GM12878 (cell line): ENCODE measurements at regions not wholly inside any gene's neighbourhood (a gene's known extent, or its start where the extent isn't known, plus 50 kb on each side); places are given as distances from the start of the nearest gene placed in this dataset.

ENCODE experiments used
- ATAC-seq: fragments of 200-7000 bp; cut with Tn5 transposase; 3 replicates; pipeline ENCODE4 v1.9.1; 2020; ENCODE audit warnings: mild to moderate bottlenecking, moderate library complexity
- BruUV-seq: library from RNA; stranded (reverse); fragments of 400-500 nt; replicated peaks from 2 replicates; lab custom pipeline; 2021; lab: Mats Ljungman, UMichigan
- CTCF ChIA-PET: fragments of 300-600 bp; sonication (Branson Sonifier 250); formaldehyde crosslinking; extraction: SDS; loops from one replicate; lab custom pipeline; 2021; ENCODE audit warnings: inconsistent platforms; lab: Yijun Ruan, JAX
- POLR2A ChIA-PET: fragments of 350-600 bp; formaldehyde crosslinking; extraction: SDS; loops from one replicate; lab custom pipeline; 2021; ENCODE audit warnings: inconsistent platforms; lab: Charles Lee
- RAD21 ChIA-PET: fragments of 300-600 bp; sonication (Branson Sonifier 250); formaldehyde crosslinking; loops from one replicate; lab custom pipeline; 2023; ENCODE audit warnings: antibody characterized with exemption; ENCODE audit not compliant: unreplicated experiment; lab: Charles Lee
- SMC1A ChIA-PET: fragments of 300-600 bp; sonication (Branson Sonifier 250); formaldehyde crosslinking; loops from one replicate; lab custom pipeline; 2023; ENCODE audit not compliant: unreplicated experiment, uncharacterized antibody; lab: Charles Lee
- DNase-seq: peaks from one replicate; pipeline ENCODE4 v3.0.0-alpha.2; 2011; ENCODE audit warnings: low read depth, low spot score
- FAIRE-seq: peaks from 3 replicates; lab custom pipeline; 2011; peaks lifted over from hg19 to GRCh38; lab: Jason Lieb, UNC
- H2AFZ ChIP-seq: 2 replicates; pipeline ENCODE4 v1.6.0; 2011; ENCODE audit warnings: low read depth, low read length, control low read depth; ENCODE audit not compliant: control insufficient read depth
- H3K27ac ChIP-seq: 2 replicates; pipeline ENCODE4 v1.5.1; 2011; ENCODE audit warnings: control low read depth; ENCODE audit not compliant: control insufficient read depth, insufficient read depth
- H3K27me3 ChIP-seq, 2 experiments: replicated peaks in 1 of 2; 2 replicates each; pipeline versions ENCODE4 v1.6.0 to v1.6.1; 2011; ENCODE audit warnings: low read length in 1 of 2; ENCODE audit not compliant: control insufficient read depth in 2 of 2, insufficient read depth in 2 of 2
- H3K36me3 ChIP-seq, 2 experiments: 2 replicates each; pipeline ENCODE4 v1.5.1; 2011; ENCODE audit warnings: low read length in 1 of 2; ENCODE audit not compliant: control insufficient read depth in 2 of 2, insufficient read depth in 2 of 2
- H3K4me1 ChIP-seq: 2 replicates; pipeline ENCODE4 v1.6.1; 2011; ENCODE audit warnings: mild to moderate bottlenecking, low read length, moderate library complexity, mixed read lengths; ENCODE audit not compliant: control insufficient read depth, insufficient read depth
- H3K4me2 ChIP-seq: 2 replicates; pipeline ENCODE4 v1.6.0; 2011; ENCODE audit warnings: control low read depth; ENCODE audit not compliant: control insufficient read depth, insufficient read depth
- H3K4me3 ChIP-seq: fragments of 200-600 bp; sonication (generic); 2 replicates; pipeline ENCODE4 v1.5.1; 2016
- H3K79me2 ChIP-seq: 2 replicates; pipeline ENCODE4 v1.6.0; 2011; ENCODE audit warnings: low read length; ENCODE audit not compliant: control insufficient read depth, insufficient read depth
- H3K9ac ChIP-seq: 2 replicates; pipeline ENCODE4 v1.8.0; 2011; ENCODE audit warnings: low read length, control low read depth, mixed read lengths; ENCODE audit not compliant: control insufficient read depth, insufficient read depth
- H3K9me3 ChIP-seq: replicated peaks from 3 replicates; pipeline ENCODE4 v1.5.1; 2011; ENCODE audit warnings: mild to moderate bottlenecking, low read length; ENCODE audit not compliant: control insufficient read depth, insufficient read depth
- H4K20me1 ChIP-seq: 2 replicates; pipeline ENCODE4 v1.6.0; 2011; ENCODE audit not compliant: control insufficient read depth, insufficient read depth
- ATF7 ChIP-seq: fragments of 450-650 bp; IDR thresholded peaks from 2 replicates; pipeline ENCODE4 v1.6.1; 2016; ENCODE audit warnings: low read depth, mild to moderate bottlenecking
- DPF2 ChIP-seq: fragments of 450-650 bp; IDR thresholded peaks from 2 replicates; pipeline ENCODE4 v1.6.1; 2017; ENCODE audit warnings: mild to moderate bottlenecking
- EZH2 ChIP-seq: IDR thresholded peaks from 2 replicates; pipeline ENCODE4 v1.6.1; 2012; ENCODE audit warnings: low read depth, mild to moderate bottlenecking, control low read depth, inconsistent platforms, low read length, borderline replicate concordance; ENCODE audit not compliant: control insufficient read depth
- HCFC1 ChIP-seq: fragments of 150-350 bp; IDR thresholded peaks from 2 replicates; pipeline ENCODE4 v1.6.1; 2014; ENCODE audit warnings: low read length
- LARP7 ChIP-seq: fragments of 450-650 bp; IDR thresholded peaks from 2 replicates; pipeline ENCODE4 v1.6.1; 2017; ENCODE audit warnings: mild to moderate bottlenecking
- NBN ChIP-seq: fragments of 450-650 bp; IDR thresholded peaks from 2 replicates; pipeline ENCODE4 v1.6.1; 2016
- NFYA ChIP-seq: IDR thresholded peaks from 2 replicates; pipeline ENCODE4 v1.6.1; 2011; ENCODE audit warnings: low read depth, mild to moderate bottlenecking, low read length, improper control_type of control experiment, borderline replicate concordance
- NR2F1 ChIP-seq: fragments of 450-650 bp; conservative IDR thresholded peaks from 2 replicates; pipeline ENCODE4 v1.6.1; 2017; ENCODE audit warnings: mild to moderate bottlenecking
- PAX5 ChIP-seq: IDR thresholded peaks from 2 replicates; pipeline ENCODE4 v1.6.1; 2011; ENCODE audit warnings: low read depth, low read length, borderline replicate concordance
- POLR2A ChIP-seq: IDR thresholded peaks from 2 replicates; pipeline ENCODE4 v1.6.1; 2011; ENCODE audit warnings: low read depth, mild to moderate bottlenecking, low read length
- RFX5 ChIP-seq: IDR thresholded peaks from 2 replicates; pipeline ENCODE4 v1.6.1; 2011; ENCODE audit warnings: low read depth, low read length, improper control_type of control experiment
- SUPT20H ChIP-seq: IDR thresholded peaks from 2 replicates; pipeline ENCODE4 v1.6.1; 2011; ENCODE audit warnings: low read depth, mild to moderate bottlenecking, low read length, moderate library complexity, borderline replicate concordance; ENCODE audit not compliant: control insufficient read depth
- WGBS: methylation state at CpG from one replicate; pipeline ENCODE4 v1.1.6; 2016; ENCODE audit warnings: low lambda C conversion rate; ENCODE audit not compliant: insufficient replicate concordance, insufficient coverage; ENCODE audit errors: missing lambda C conversion rate; 5-methylcytosine and 5-hydroxymethylcytosine counted together
- in situ Hi-C: fragments of 300-500 bp; cut with MboI; formaldehyde crosslinking; loops from 9 replicates; pipeline ENCODE4 v1.14.3; 2018; ENCODE audit warnings: mixed read lengths
- intact Hi-C: fragments of 100-400 bp; cut with micrococcal nuclease; formaldehyde crosslinking; loops from one replicate; pipeline ENCODE4 v1.14.2; 2022; ENCODE audit not compliant: unreplicated experiment
- TF ChIP-seq, protein P1 (sequence below): IDR thresholded peaks from 2 replicates; pipeline ENCODE4 v1.6.1; 2012; ENCODE audit warnings: low read depth, low read length, improper control_type of control experiment
- TF ChIP-seq, protein P2 (sequence below): fragments of 450-650 bp; IDR thresholded peaks from 2 replicates; pipeline ENCODE4 v1.6.1; 2014; ENCODE audit warnings: mild to moderate bottlenecking
- TF ChIP-seq, protein P3 (sequence below): fragments of 450-650 bp; formaldehyde crosslinking; IDR thresholded peaks from 2 replicates; pipeline ENCODE4 v1.5.0; 2022; ENCODE audit warnings: mild to moderate bottlenecking, missing genetic modification characterization
- TF ChIP-seq, protein P4 (sequence below): IDR thresholded peaks from 2 replicates; pipeline ENCODE4 v1.6.1; 2011; ENCODE audit warnings: low read depth, mild to moderate bottlenecking, low read length, moderate library complexity, borderline replicate concordance; ENCODE audit errors: extremely low read depth

DNA sequence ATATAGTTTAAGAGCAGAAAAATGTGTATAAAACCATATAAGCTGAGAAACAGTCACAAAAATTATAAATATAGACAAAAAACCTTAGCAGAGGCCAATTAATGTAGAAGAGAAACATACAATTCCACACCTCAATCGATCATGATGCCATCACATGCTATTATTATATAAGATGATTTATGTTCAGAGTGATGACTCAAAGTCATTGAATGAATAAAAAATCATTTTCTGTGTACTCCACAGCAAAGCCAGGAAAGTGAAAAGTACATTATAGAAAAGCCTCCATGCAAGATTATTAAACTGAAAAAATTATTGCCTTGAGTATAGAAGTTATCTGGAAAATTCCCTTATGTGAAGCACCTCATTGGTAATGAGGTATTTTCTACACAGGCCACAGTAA, 229.2 kb upstream of the PPFIA2 start:
- CTCF ChIA-PET = no interaction called here
- Histone ChIP-seq H3K4me3 (no peak overlapping the region), H3K9me3 (no peaks in the 10 kb centered on the region), H2AFZ (no peak overlapping the region), H3K4me1 (no peaks in the 10 kb centered on the region), H3K27ac (no peak overlapping the region), H3K36me3 (no peaks in the 10 kb centered on the region), H3K9ac (no peak overlapping the region), H3K4me2 (no peak overlapping the region), H3K79me2 (no peaks in the 10 kb centered on the region), H4K20me1 (no peaks in the 10 kb centered on the region), H3K27me3 (no peaks in the 10 kb centered on the region)
- TF ChIP-seq LARP7 (no peak), EZH2 (no peak), NBN (no peak), SUPT20H (no peak), ATF7 (no peak), POLR2A (no peak), PAX5 (no peak), DPF2 (no peak), HCFC1 (no peak), RFX5 (no peak), NFYA (no peak), NR2F1 (no peak)
- TF ChIP-seq, protein P1, sequence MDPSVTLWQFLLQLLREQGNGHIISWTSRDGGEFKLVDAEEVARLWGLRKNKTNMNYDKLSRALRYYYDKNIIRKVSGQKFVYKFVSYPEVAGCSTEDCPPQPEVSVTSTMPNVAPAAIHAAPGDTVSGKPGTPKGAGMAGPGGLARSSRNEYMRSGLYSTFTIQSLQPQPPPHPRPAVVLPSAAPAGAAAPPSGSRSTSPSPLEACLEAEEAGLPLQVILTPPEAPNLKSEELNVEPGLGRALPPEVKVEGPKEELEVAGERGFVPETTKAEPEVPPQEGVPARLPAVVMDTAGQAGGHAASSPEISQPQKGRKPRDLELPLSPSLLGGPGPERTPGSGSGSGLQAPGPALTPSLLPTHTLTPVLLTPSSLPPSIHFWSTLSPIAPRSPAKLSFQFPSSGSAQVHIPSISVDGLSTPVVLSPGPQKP = no peak
- TF ChIP-seq, protein P2, sequence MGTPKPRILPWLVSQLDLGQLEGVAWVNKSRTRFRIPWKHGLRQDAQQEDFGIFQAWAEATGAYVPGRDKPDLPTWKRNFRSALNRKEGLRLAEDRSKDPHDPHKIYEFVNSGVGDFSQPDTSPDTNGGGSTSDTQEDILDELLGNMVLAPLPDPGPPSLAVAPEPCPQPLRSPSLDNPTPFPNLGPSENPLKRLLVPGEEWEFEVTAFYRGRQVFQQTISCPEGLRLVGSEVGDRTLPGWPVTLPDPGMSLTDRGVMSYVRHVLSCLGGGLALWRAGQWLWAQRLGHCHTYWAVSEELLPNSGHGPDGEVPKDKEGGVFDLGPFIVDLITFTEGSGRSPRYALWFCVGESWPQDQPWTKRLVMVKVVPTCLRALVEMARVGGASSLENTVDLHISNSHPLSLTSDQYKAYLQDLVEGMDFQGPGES = no peak
- TF ChIP-seq, protein P3, sequence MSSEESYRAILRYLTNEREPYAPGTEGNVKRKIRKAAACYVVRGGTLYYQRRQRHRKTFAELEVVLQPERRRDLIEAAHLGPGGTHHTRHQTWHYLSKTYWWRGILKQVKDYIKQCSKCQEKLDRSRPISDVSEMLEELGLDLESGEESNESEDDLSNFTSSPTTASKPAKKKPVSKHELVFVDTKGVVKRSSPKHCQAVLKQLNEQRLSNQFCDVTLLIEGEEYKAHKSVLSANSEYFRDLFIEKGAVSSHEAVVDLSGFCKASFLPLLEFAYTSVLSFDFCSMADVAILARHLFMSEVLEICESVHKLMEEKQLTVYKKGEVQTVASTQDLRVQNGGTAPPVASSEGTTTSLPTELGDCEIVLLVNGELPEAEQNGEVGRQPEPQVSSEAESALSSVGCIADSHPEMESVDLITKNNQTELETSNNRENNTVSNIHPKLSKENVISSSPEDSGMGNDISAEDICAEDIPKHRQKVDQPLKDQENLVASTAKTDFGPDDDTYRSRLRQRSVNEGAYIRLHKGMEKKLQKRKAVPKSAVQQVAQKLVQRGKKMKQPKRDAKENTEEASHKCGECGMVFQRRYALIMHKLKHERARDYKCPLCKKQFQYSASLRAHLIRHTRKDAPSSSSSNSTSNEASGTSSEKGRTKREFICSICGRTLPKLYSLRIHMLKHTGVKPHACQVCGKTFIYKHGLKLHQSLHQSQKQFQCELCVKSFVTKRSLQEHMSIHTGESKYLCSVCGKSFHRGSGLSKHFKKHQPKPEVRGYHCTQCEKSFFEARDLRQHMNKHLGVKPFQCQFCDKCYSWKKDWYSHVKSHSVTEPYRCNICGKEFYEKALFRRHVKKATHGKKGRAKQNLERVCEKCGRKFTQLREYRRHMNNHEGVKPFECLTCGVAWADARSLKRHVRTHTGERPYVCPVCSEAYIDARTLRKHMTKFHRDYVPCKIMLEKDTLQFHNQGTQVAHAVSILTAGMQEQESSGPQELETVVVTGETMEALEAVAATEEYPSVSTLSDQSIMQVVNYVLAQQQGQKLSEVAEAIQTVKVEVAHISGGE (CRISPR knock-in tag) = no peak
- TF ChIP-seq, protein P4, sequence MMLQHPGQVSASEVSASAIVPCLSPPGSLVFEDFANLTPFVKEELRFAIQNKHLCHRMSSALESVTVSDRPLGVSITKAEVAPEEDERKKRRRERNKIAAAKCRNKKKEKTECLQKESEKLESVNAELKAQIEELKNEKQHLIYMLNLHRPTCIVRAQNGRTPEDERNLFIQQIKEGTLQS = no peak
- intact Hi-C loops = no loop called here
- ATAC-seq (no peak), DNase-seq (no peak), FAIRE-seq (no peak)
- WGBS = 16% methylated on average over 1 of the region's 1 CpG
- RAD21 ChIA-PET = no interaction called here
- POLR2A ChIA-PET = no interaction called here
- SMC1A ChIA-PET = no interaction called here
- in situ Hi-C loops = no loop called here
- no TSS peak for BruUV-seq
